NCI-H345 (cell line): ENCODE measurements at regions not wholly inside any gene's neighbourhood (a gene's known extent, or its start where the extent isn't known, plus 50 kb on each side); places are given as distances from the start of the nearest gene placed in this dataset.

ENCODE experiments used
- DNase-seq: peaks from one replicate; lab custom pipeline; 2025; lab: John Stamatoyannopoulos, UW

- no peak for DNase-seq
Measured at GRCh38 chr15:37260255-37260654, 159.9 kb upstream of the MEIS2 start.

DNA sequence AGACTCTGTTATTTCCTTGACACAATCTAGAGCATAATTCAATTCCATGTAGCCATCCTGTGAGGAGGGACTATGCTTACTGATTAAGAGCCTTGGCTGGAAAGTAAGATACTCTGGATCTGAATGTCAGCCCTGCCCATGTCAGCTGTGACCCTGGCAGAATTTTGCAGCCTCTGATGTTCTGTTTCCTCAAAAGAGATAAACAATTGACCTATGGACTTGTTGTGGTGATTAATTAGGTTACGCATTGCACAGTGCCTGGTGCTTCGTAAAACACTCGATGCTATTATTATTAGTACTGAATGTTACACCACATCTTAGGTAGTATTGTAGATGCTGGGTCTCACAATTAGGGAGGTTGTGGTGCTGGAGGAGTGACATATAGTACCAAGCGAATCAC lies 161.3 kb upstream of the MEIS2 start:
- no peak for DNase-seq

- no peak for DNase-seq
Measured at GRCh38 chr15:37262922-37263608, 162.7 kb upstream of the MEIS2 start.

GRCh38 chr15:37289109-37289765 lies 188.9 kb upstream of the MEIS2 start:
- no peak for DNase-seq

DNA sequence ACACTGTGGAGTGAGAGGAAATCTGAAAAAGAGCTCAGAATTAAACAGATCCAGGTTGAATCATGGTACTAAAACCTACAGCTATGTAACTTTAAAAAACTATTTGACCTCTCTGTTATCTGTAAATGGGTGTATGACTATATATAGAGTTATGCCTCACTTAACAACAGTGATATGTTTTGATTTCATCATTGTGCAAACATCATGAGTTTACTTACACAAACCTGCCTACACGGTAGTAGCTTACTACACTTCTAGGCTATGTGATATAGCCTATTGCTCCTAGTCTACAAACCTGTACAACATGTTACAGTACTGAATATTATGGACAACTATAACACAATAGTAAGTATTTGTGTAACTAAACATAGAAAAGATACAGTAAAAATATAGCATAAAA lies 191.6 kb upstream of the MEIS2 start:
- no peak for DNase-seq

- DNase-seq, result no peak
Measured at GRCh38 chr15:37298271-37298670, 197.9 kb upstream of the MEIS2 start.

GRCh38 chr15:37339437-37339836 lies 239.1 kb upstream of the MEIS2 start:
- no peak for DNase-seq

DNA sequence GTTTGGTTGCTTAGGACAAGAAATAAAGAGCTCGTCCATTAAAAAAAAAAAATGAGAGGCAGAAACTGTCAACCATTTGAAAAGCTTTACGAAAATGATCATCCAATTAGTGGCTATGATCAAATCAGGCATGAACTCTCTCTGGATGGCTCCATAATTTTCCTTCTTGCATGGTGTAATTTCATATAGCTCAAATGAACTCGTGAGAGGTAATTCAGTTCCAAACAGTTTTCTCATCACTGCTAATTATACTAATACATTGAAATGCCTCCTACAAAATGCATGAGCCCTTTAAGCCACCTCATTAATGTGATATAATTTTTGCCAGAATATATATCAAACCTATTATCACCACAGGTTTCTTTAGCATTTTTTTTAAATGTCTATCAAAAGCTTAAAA lies 239.5 kb upstream of the MEIS2 start:
- no peak for DNase-seq

- DNase-seq, result no peak
Measured at GRCh38 chr15:37340438-37340837, 240.1 kb upstream of the MEIS2 start.

DNA sequence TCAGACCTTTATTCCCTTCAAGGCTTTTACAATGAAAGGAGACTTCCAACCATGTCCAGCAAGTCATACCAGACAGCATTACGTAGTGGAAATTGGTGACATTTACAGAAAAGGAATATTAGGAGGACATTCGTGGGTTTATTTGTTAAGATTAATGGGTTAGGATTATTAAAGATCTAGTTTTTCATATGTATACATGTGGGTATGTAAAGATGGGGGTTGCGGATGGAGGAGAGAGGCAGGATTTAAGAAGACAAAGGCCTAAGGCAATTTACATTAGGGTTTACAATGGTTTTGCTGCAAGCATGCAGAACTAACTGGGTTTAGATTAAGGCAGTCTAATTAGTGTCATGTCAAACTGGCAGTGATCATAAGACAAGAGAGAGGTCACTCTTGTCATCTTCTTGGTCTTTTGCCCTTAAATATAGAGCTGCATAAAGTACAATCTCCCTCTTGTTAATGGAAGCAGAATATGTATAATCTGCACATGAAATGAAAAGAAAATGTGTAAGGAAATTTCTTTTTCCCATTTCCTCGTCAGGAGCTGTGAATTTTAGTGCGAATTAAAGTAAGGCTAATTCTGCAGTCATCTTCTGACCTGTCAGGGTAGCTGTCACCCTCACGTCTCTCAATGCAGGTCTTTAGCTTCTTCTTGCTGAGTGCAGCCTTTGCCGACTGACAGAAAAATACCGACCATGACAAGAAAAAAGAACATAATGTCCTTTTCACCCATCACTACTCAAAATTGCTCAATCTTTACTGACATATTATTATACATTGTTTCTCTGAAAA lies 258.9 kb upstream of the MEIS2 start:
- no peak for DNase-seq

DNA sequence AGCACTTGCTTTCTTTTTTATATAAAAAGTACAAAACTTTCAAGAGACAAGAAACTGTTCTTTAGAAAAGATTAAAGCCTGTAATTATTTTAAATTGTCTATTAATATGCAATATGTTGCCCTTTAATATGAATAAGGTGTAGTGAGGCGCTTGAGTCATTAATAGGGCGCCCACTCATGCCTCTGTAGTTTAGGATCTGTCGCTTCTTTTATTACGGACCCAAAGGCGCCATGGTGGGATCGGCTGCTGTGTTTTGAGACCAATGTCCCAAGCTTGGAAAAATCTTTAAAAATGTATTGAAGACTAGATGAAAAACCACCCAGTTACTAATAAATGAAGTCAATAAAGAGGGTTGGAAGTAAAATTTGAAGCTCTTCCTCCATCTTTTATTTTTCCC lies 259.5 kb upstream of the MEIS2 start:
- no peak for DNase-seq

DNA sequence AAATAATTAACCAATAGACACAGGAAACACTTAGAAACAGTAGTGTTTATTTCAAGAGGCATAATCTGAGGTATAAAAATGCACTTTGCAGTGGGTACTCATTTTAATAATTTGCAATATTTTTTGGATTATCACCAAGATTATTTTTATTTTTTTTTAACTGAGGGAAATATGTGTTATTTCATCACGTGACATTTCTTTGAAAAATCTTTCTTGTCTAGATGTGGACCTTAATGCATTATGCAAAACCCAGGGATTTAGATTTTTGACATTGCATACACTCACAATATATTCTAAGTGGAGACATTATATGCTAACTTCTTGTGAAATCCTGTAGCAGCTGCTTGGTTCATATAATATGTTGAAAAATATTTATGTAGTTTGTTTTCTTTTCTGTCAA lies 260.4 kb upstream of the MEIS2 start:
- no peak for DNase-seq

DNA sequence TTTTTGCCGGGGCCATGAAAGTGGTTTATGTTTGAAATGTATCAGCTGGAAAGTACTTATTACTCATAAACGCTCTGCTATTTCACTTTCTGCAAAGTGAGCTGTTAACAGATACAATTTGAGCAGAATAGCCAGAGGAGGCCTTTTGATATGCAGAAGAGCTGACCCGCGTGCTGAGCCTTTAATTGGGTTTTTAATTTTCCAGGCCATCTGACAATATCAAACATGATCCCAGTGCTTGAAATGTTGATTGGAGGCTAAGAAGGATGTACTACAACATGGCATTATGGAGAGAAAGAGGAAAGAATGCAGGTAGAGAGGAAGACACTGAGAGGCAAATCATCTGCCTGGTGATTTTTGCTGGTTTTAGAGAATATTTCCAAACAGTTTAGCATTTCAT lies 261.3 kb upstream of the MEIS2 start:
- DNase-seq, result no peak

- DNase-seq, result no peak
Measured at GRCh38 chr15:37362414-37362813, 262.1 kb upstream of the MEIS2 start.

DNA sequence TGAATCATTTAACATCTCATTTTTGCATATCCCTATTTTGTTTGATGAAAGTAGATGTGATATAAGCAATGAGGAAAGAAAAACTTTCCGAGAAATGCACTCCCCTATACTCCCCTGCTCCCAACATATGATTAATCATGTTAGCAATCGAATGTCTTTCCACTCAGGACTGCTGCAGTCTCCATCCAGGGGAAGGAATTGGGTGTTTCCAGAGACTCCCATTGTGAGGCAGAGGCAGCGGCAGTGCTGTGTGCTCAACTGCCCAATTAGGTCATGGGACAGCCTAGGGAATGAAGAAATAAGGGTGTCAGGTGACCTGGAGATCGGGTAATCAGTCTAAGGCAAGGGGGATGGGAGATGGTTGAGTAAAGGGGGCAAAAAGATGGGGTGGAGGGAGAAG lies 268.6 kb upstream of the MEIS2 start:
- no peak for DNase-seq

- no peak for DNase-seq
Measured at GRCh38 chr15:37370941-37371340, 270.6 kb upstream of the MEIS2 start.

- DNase-seq, result no peak
Measured at GRCh38 chr15:37372064-37372463, 271.7 kb upstream of the MEIS2 start.

GRCh38 chr15:37375519-37375918 lies 275.2 kb upstream of the MEIS2 start:
- no peak for DNase-seq

GRCh38 chr15:37377428-37377827 lies 277.1 kb upstream of the MEIS2 start:
- no peak for DNase-seq

DNA sequence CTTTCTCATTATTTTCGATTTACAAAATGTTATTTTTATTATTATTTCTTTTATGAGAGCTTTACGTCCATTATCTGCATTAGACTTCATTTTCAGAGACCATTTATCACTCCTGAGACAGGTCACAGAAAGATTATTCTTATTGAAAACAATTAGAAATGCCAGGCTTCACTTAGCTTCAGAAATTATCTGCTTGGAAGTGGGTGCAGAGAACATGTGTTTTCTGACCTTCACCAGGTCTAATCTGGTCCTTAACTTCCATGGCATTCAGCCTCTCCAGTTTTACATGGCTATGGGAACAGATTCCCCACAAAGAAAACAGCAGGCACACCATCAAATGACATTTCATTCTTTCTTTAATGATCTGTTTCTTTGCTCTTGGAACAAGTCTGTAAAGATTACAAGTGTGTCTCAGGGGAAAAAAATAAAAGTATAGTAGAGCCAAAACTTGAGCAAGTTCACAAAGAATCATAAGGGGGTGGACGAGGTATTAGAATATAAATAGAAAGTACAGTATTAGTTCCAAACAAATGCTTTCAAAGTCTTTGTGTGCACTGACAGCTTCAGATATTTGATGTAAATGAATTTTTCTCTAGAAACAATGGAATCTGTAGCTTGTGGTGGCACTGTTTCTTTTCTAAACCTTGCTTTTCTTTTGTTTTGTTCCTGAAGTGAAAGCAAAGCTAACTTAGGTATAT lies 294.2 kb upstream of the MEIS2 start:
- no peak for DNase-seq

DNA sequence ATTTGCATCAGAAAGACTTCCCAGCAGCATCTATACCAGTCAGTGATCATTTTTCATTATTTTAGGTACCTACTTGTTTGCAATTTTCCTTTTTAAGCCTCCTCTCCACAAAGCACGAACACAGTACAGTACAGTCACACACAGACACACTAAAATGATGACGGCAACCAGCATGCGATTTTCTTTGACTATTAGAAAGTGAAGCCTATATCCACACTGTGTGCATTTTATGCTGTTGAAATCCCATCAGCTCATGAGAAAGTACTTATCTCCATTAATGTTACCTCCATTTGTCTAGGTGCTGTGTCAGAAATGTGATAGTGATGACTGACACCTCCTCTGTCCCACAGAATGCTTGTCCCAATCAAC lies 294.7 kb upstream of the MEIS2 start:
- DNase-seq, result no peak

GRCh38 chr15:37397266-37398022 lies 297.1 kb upstream of the MEIS2 start:
- DNase-seq, result no peak
